ENCODE measurements at regions not wholly inside any gene's neighbourhood (a gene's known extent, or its start where the extent isn't known, plus 50 kb on each side); places are given as distances from the start of the nearest gene placed in this dataset.

- no peaks in the 10 kb centered on the region for H3K4me1 Mint-ChIP-seq
- H3K27ac Mint-ChIP-seq = no peak overlapping the region
- no peak overlapping the region for H3K4me3 Mint-ChIP-seq
- H3K36me3 Mint-ChIP-seq (ENCODE audit: low read depth) = no peaks in the 10 kb centered on the region
- peaks cover 8% of the 10 kb centered on the region for H3K9me3 Mint-ChIP-seq
- no peak for TF ChIP-seq CTCF (IDR thresholded peaks at IDR 0.05; ENCODE audit: unreplicated experiment in 3 of 3)
- H3K27me3 Mint-ChIP-seq (ENCODE audit: low read depth) = no peaks in the 10 kb centered on the region
These were observed 1047.6 kb downstream of the OTOL1 start for GRCh38 chr3:162544246-162544645.

GRCh38 chr3:162546910-162547309 lies 1050.3 kb downstream of the OTOL1 start:
- no peaks in the 10 kb centered on the region for H3K4me1 Mint-ChIP-seq
- H3K36me3 Mint-ChIP-seq (ENCODE audit: low read depth) = no peaks in the 10 kb centered on the region
- H3K4me3 Mint-ChIP-seq = no peak overlapping the region
- no peak for TF ChIP-seq CTCF (IDR thresholded peaks at IDR 0.05; ENCODE audit: unreplicated experiment in 3 of 3)
- no peak overlapping the region for H3K27ac Mint-ChIP-seq
- no peaks in the 10 kb centered on the region for H3K27me3 Mint-ChIP-seq (ENCODE audit: low read depth)
- H3K9me3 Mint-ChIP-seq = peaks cover 12% of the 10 kb centered on the region

- Mint-ChIP-seq H3K4me3 (no peak overlapping the region), H3K36me3 (ENCODE audit: low read depth) (no peaks in the 10 kb centered on the region), H3K27ac (no peak overlapping the region), H3K4me1 (no peaks in the 10 kb centered on the region), H3K9me3 (peaks cover 12% of the 10 kb centered on the region), H3K27me3 (ENCODE audit: low read depth) (no peaks in the 10 kb centered on the region)
- no peak for TF ChIP-seq CTCF (IDR thresholded peaks at IDR 0.05; ENCODE audit: unreplicated experiment in 3 of 3)
These were observed 1050.7 kb downstream of the OTOL1 start for GRCh38 chr3:162547321-162547720.

GRCh38 chr3:162555761-162556160 lies 1059.2 kb downstream of the OTOL1 start:
- no peaks in the 10 kb centered on the region for H3K36me3 Mint-ChIP-seq (ENCODE audit: low read depth)
- H3K9me3 Mint-ChIP-seq = no peaks in the 10 kb centered on the region
- no peak for TF ChIP-seq CTCF (IDR thresholded peaks at IDR 0.05; ENCODE audit: unreplicated experiment in 3 of 3)
- H3K27me3 Mint-ChIP-seq (ENCODE audit: low read depth) = no peaks in the 10 kb centered on the region
- peaks cover 10% of the 10 kb centered on the region for H3K4me1 Mint-ChIP-seq
- H3K4me3 Mint-ChIP-seq = no peak overlapping the region
- H3K27ac Mint-ChIP-seq = peak overlapping the region; percentile 29 to 81 (median 34)

- Mint-ChIP-seq H3K27me3 (ENCODE audit: low read depth) (no peaks in the 10 kb centered on the region), H3K9me3 (no peaks in the 10 kb centered on the region), H3K27ac (no peak overlapping the region), H3K4me3 (no peak overlapping the region), H3K4me1 (peaks cover 10% of the 10 kb centered on the region), H3K36me3 (ENCODE audit: low read depth) (no peaks in the 10 kb centered on the region)
- no peak for TF ChIP-seq CTCF (IDR thresholded peaks at IDR 0.05; ENCODE audit: unreplicated experiment in 3 of 3)
These were observed 1061.4 kb downstream of the OTOL1 start for GRCh38 chr3:162558016-162558415.

GRCh38 chr3:162568706-162569105 lies 1072.1 kb downstream of the OTOL1 start:
- Mint-ChIP-seq H3K27ac (no peak overlapping the region), H3K4me1 (peaks cover 17% of the 10 kb centered on the region), H3K9me3 (no peaks in the 10 kb centered on the region), H3K4me3 (no peak overlapping the region), H3K36me3 (ENCODE audit: low read depth) (no peaks in the 10 kb centered on the region), H3K27me3 (ENCODE audit: low read depth) (no peaks in the 10 kb centered on the region)
- no peak for TF ChIP-seq CTCF (IDR thresholded peaks at IDR 0.05; ENCODE audit: unreplicated experiment in 3 of 3)

Measured in nephron (organoid).